ENCODE measurements at regions not wholly inside any gene's neighbourhood (a gene's known extent, or its start where the extent isn't known, plus 50 kb on each side); places are given as distances from the start of the nearest gene placed in this dataset.
A peak's percentile ranks its signal among the peaks of the same experiment; 100 is the strongest.

GRCh38 chr17:13909901-13910519 is 159.3 kb upstream of the COX10 start:
- Histone ChIP-seq H3K27me3 (ENCODE audit: control insufficient read depth, insufficient read depth, low read length) (no peaks in the 10 kb centered on the region), H3K27ac (ENCODE audit: low read depth, low read length) (no peak overlapping the region), H3K9me3 (ENCODE audit: control insufficient read depth, insufficient read depth, low read length) (no peaks in the 10 kb centered on the region), H3K36me3 (ENCODE audit: control insufficient read depth, insufficient read depth, low read length) (no peaks in the 10 kb centered on the region), H3K4me3 (ENCODE audit: low read depth, low read length) (no peak overlapping the region), H3K4me1 (ENCODE audit: control insufficient read depth, insufficient read depth, low read length) (peaks cover 4% of the 10 kb centered on the region)
- DNase-seq (ENCODE audit: low read depth in 4 of 6, low spot score in 6 of 6), result peak in 1 of 6 donors; percentile 11
- 76% methylated on average over 9 of the region's 11 CpGs for WGBS (ENCODE audit: insufficient coverage)

DNA sequence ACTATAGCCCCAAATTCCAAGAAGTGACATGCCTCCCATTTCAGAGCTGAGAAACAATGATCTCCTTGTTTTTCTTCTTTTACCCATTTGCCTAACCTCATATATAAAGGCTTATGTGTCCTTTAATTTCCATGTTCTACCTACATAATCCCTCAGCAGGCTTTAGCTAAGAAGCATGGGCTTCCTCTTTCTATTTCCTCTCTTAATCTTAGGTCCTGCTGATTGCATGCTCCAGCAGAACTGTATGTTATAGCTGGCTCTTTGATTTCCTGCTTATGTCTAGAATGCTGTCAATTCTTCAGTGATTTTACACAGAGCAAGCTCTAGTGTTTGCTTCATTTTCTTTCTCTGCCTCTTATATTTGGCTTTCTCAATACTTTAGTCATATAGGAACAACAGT is 151.7 kb upstream of the COX10 start:
- H3K4me3 ChIP-seq (ENCODE audit: low read depth, low read length), result no peak overlapping the region
- peaks cover 9% of the 10 kb centered on the region for H3K4me1 ChIP-seq (ENCODE audit: control insufficient read depth, insufficient read depth, low read length)
- no peaks in the 10 kb centered on the region for H3K36me3 ChIP-seq (ENCODE audit: control insufficient read depth, insufficient read depth, low read length)
- H3K27me3 ChIP-seq (ENCODE audit: control insufficient read depth, insufficient read depth, low read length), result no peaks in the 10 kb centered on the region
- H3K27ac ChIP-seq (ENCODE audit: low read depth, low read length), result no peak overlapping the region
- no peaks in the 10 kb centered on the region for H3K9me3 ChIP-seq (ENCODE audit: control insufficient read depth, insufficient read depth, low read length)
- peak in 1 of 6 donors; percentile 15 for DNase-seq (ENCODE audit: low read depth in 4 of 6, low spot score in 6 of 6)

DNA sequence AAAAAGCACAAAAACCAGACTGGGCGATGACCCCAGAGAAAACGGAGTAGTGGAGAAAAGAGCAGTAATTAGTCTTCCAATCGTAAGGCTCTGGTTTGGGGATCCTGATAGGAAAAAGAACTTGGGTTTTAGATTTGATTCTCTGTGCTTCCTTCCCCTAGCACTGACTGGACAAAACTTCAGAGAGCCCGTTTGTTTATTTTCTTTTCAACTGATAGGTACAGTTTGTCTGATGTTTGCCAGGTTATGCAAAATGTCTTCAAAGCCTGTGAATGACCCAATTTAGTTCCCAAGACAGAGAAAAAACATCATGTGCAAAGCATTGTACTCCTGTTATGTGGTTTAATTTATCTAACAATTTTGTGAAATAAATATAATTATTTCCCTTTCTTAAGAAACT is 151.1 kb upstream of the COX10 start:
- WGBS (ENCODE audit: insufficient coverage), result no CpG with 5 or more reads among the region's 4 CpGs
- no peak overlapping the region for H3K4me3 ChIP-seq (ENCODE audit: low read depth, low read length)
- H3K9me3 ChIP-seq (ENCODE audit: control insufficient read depth, insufficient read depth, low read length), result no peaks in the 10 kb centered on the region
- no peaks in the 10 kb centered on the region for H3K27me3 ChIP-seq (ENCODE audit: control insufficient read depth, insufficient read depth, low read length)
- no peak for DNase-seq (ENCODE audit: low read depth in 4 of 6, low spot score in 6 of 6)
- peaks cover 14% of the 10 kb centered on the region for H3K4me1 ChIP-seq (ENCODE audit: control insufficient read depth, insufficient read depth, low read length)
- H3K27ac ChIP-seq (ENCODE audit: low read depth, low read length), result no peak overlapping the region
- no peaks in the 10 kb centered on the region for H3K36me3 ChIP-seq (ENCODE audit: control insufficient read depth, insufficient read depth, low read length)

DNA sequence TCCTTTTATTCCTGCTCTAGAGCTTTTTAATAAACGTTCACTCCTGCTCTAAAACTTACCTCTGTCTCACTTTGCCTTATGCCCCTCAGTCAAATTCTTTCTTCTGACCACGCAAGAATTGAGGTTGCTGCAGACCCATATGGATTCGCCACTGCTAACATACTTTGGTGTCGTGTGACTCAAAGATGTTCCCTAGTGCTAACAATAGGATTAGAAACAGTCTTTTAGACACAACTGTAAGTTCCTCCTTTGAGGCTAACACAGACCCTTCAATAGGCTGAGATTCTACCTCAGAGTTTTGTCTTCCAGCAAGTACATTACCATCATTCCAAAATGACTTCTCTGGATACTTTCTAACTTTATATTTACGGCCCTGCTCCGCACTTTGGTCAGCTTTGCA is 149.5 kb upstream of the COX10 start:
- Histone ChIP-seq H3K4me3 (ENCODE audit: low read depth, low read length) (no peak overlapping the region), H3K4me1 (ENCODE audit: control insufficient read depth, insufficient read depth, low read length) (peaks cover 18% of the 10 kb centered on the region), H3K9me3 (ENCODE audit: control insufficient read depth, insufficient read depth, low read length) (no peaks in the 10 kb centered on the region), H3K27me3 (ENCODE audit: control insufficient read depth, insufficient read depth, low read length) (no peaks in the 10 kb centered on the region), H3K36me3 (ENCODE audit: control insufficient read depth, insufficient read depth, low read length) (no peaks in the 10 kb centered on the region), H3K27ac (ENCODE audit: low read depth, low read length) (no peak overlapping the region)
- 87% methylated on average over 4 of the region's 6 CpGs for whole genome bisulfite sequencing (ENCODE audit: insufficient coverage)
- no peak for DNase-seq (ENCODE audit: low read depth in 4 of 6, low spot score in 6 of 6)

DNA sequence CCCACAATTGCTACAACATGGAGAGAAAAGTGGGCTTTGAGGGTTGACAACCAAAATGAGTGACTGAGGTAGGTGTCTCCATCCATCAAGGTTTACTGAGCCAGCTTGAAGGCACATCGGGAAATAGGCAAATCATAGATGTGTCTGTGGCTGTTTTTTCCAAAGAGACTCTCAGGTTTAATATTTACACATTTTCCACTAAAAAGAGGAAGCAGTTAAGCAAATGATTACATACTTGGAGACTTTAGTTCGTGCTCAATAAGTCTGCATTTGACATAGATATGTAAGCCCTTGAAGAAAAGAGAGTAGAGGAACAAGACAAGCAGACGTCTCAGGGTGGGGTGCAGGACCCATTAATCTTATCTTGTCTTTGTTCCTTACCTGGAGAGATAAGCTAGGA is 148.9 kb upstream of the COX10 start:
- Histone ChIP-seq H3K9me3 (ENCODE audit: control insufficient read depth, insufficient read depth, low read length) (no peaks in the 10 kb centered on the region), H3K4me3 (ENCODE audit: low read depth, low read length) (no peak overlapping the region), H3K36me3 (ENCODE audit: control insufficient read depth, insufficient read depth, low read length) (no peaks in the 10 kb centered on the region), H3K27me3 (ENCODE audit: control insufficient read depth, insufficient read depth, low read length) (no peaks in the 10 kb centered on the region), H3K27ac (ENCODE audit: low read depth, low read length) (no peak overlapping the region), H3K4me1 (ENCODE audit: control insufficient read depth, insufficient read depth, low read length) (peaks cover 18% of the 10 kb centered on the region)
- no peak for DNase-seq (ENCODE audit: low read depth in 4 of 6, low spot score in 6 of 6)
- no CpG with 5 or more reads among the region's 3 CpGs for WGBS (ENCODE audit: insufficient coverage)

- no peaks in the 10 kb centered on the region for H3K27me3 ChIP-seq (ENCODE audit: control insufficient read depth, insufficient read depth, low read length)
- DNase-seq (ENCODE audit: low read depth in 4 of 6, low spot score in 6 of 6), result peak in 2 of 6 donors; percentile 36 to 53
- no peak overlapping the region for H3K27ac ChIP-seq (ENCODE audit: low read depth, low read length)
- H3K4me3 ChIP-seq (ENCODE audit: low read depth, low read length), result no peak overlapping the region
- H3K9me3 ChIP-seq (ENCODE audit: control insufficient read depth, insufficient read depth, low read length), result no peaks in the 10 kb centered on the region
- 65% methylated on average over 9 of the region's 19 CpGs for WGBS (ENCODE audit: insufficient coverage)
- no peaks in the 10 kb centered on the region for H3K36me3 ChIP-seq (ENCODE audit: control insufficient read depth, insufficient read depth, low read length)
- H3K4me1 ChIP-seq (ENCODE audit: control insufficient read depth, insufficient read depth, low read length), result peaks cover 18% of the 10 kb centered on the region
These were observed 147.2 kb upstream of the COX10 start for GRCh38 chr17:13921841-13922776.

- no peak for DNase-seq (ENCODE audit: low read depth in 4 of 6, low spot score in 6 of 6)
- H3K27me3 ChIP-seq (ENCODE audit: control insufficient read depth, insufficient read depth, low read length), result no peaks in the 10 kb centered on the region
- no peak overlapping the region for H3K4me3 ChIP-seq (ENCODE audit: low read depth, low read length)
- H3K9me3 ChIP-seq (ENCODE audit: control insufficient read depth, insufficient read depth, low read length), result no peaks in the 10 kb centered on the region
- H3K4me1 ChIP-seq (ENCODE audit: control insufficient read depth, insufficient read depth, low read length), result peaks cover 18% of the 10 kb centered on the region
- WGBS (ENCODE audit: insufficient coverage), result 100% methylated on average over 1 of the region's 5 CpGs
- H3K36me3 ChIP-seq (ENCODE audit: control insufficient read depth, insufficient read depth, low read length), result no peaks in the 10 kb centered on the region
- H3K27ac ChIP-seq (ENCODE audit: low read depth, low read length), result no peak overlapping the region
These were observed 146.4 kb upstream of the COX10 start for GRCh38 chr17:13922885-13923284.

- Histone ChIP-seq H3K4me3 (ENCODE audit: low read depth, low read length) (no peak overlapping the region), H3K27me3 (ENCODE audit: control insufficient read depth, insufficient read depth, low read length) (no peaks in the 10 kb centered on the region), H3K9me3 (ENCODE audit: control insufficient read depth, insufficient read depth, low read length) (no peaks in the 10 kb centered on the region), H3K36me3 (ENCODE audit: control insufficient read depth, insufficient read depth, low read length) (no peaks in the 10 kb centered on the region), H3K4me1 (ENCODE audit: control insufficient read depth, insufficient read depth, low read length) (peaks cover 18% of the 10 kb centered on the region), H3K27ac (ENCODE audit: low read depth, low read length) (no peak overlapping the region)
- no peak for DNase-seq (ENCODE audit: low read depth in 4 of 6, low spot score in 6 of 6)
- 100% methylated on average over 2 of the region's 5 CpGs for WGBS (ENCODE audit: insufficient coverage)
These were observed 143.7 kb upstream of the COX10 start for GRCh38 chr17:13925579-13925978.

DNA sequence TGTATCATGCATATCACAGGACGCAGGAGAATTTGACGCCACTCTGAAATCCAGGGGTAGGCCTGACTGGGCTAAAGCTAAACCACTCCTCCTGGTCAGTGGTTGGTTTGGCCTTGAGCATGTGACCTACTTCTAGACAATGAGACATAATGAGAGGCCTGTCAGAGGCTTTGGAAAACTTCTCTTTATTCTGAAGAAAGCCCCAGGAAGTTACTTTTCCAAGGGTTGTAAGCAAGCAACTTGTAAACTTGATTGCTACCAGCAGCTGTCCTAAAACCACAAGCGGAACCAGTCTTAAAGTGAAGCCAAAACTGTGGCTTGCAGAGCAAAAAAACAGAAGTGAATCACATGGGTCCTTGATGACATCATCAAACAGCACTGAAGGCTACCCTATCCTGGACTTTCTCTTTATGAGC is 138.2 kb upstream of the COX10 start:
- WGBS (ENCODE audit: insufficient coverage), result 70% methylated on average over 3 of the region's 3 CpGs
- Histone ChIP-seq H3K27ac (ENCODE audit: low read depth, low read length) (no peak overlapping the region), H3K27me3 (ENCODE audit: control insufficient read depth, insufficient read depth, low read length) (no peaks in the 10 kb centered on the region), H3K36me3 (ENCODE audit: control insufficient read depth, insufficient read depth, low read length) (no peaks in the 10 kb centered on the region), H3K9me3 (ENCODE audit: control insufficient read depth, insufficient read depth, low read length) (no peaks in the 10 kb centered on the region), H3K4me1 (ENCODE audit: control insufficient read depth, insufficient read depth, low read length) (peaks cover 3% of the 10 kb centered on the region), H3K4me3 (ENCODE audit: low read depth, low read length) (no peak overlapping the region)
- DNase-seq (ENCODE audit: low read depth in 4 of 6, low spot score in 6 of 6), result peak in 2 of 6 donors; percentile 18 to 36
